GM12872 (cell line): ENCODE measurements at regions not wholly inside any gene's neighbourhood (a gene's known extent, or its start where the extent isn't known, plus 50 kb on each side); places are given as distances from the start of the nearest gene placed in this dataset.

Source experiments
- TF ChIP-seq, protein P1 (sequence below): IDR thresholded peaks from 3 replicates; pipeline ENCODE4 v1.5.1; 2011; ENCODE audit warnings: low read depth, mild to moderate bottlenecking, low read length, moderate library complexity; ENCODE audit not compliant: insufficient read depth

DNA sequence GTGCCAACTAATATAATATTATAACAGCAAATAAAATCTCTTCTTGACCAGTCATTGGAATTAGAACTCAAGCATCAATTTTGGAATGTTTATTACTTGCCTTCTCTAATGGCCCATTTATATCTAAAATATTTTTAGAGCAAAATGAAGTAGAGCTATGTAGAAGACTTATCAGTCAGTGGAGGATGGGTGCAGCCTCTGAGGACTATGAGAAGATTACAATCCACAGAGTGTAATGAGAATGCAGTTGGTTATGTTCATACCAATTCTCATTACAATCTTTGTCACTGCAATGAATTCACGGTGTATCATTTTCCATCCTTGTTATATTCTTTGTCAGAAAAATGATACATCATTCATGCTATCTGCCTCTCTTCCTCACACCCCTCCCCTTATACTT, 878.1 kb downstream of the CENPC start:
- TF ChIP-seq, protein P1, sequence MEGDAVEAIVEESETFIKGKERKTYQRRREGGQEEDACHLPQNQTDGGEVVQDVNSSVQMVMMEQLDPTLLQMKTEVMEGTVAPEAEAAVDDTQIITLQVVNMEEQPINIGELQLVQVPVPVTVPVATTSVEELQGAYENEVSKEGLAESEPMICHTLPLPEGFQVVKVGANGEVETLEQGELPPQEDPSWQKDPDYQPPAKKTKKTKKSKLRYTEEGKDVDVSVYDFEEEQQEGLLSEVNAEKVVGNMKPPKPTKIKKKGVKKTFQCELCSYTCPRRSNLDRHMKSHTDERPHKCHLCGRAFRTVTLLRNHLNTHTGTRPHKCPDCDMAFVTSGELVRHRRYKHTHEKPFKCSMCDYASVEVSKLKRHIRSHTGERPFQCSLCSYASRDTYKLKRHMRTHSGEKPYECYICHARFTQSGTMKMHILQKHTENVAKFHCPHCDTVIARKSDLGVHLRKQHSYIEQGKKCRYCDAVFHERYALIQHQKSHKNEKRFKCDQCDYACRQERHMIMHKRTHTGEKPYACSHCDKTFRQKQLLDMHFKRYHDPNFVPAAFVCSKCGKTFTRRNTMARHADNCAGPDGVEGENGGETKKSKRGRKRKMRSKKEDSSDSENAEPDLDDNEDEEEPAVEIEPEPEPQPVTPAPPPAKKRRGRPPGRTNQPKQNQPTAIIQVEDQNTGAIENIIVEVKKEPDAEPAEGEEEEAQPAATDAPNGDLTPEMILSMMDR, result no peak

DNA sequence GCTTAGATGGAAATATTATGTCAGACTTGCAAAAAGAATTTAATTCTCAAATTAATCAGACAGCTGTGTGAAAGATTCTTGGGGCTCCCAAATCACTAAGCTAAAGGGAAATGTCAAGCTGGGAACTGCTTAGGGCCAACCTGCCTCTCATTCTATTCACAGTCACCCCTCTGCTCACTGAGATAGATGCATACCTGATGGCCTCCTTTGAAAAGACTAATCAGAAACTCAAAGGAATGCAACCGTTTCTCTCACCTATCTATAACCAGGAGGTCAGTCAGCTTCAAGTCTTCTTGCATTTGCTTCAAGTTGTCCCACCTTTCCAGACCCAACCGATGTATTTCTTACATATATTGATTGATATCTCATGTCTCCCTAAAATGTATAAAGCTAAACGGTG, 882.7 kb downstream of the CENPC start:
- TF ChIP-seq, protein P1, result no peak

DNA sequence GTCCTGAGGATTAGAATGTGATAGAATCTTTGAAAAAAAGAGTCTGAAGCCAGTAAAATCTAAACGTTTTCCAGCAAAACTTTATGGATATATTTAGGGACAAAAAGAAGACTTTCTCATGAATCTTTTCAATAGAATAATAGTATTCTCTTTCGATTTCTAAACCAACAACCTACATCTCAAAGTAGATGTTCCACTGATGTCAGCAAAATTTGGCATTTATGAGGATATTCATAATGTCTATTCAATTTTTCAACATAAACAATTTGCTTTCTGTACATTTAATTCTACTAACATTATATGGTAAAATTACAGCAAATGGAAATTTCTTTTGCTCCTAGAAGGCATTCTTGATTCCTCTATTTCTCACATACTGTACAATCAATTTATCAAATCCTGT, 886.5 kb downstream of the CENPC start:
- TF ChIP-seq, protein P1, result no peak

DNA sequence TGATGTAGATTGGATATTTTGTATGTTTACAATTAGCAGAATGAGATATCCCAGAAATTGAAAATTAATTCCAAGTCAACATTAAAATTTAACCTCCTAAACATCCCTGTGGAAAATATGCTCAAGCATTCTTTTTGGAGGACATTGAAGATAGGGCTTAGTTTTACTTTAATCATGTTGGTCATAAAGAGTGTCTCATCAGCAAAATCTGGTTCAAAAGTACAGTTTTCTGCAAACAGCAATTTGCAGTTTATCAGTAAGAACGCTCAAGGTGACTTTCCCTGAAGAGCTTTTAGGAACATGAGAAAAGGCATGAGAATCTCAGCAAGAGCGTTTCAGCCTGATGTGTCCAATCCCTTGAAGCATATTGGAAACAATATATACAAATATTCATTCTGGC, 889.8 kb downstream of the CENPC start:
- TF ChIP-seq, protein P1, result no peak

DNA sequence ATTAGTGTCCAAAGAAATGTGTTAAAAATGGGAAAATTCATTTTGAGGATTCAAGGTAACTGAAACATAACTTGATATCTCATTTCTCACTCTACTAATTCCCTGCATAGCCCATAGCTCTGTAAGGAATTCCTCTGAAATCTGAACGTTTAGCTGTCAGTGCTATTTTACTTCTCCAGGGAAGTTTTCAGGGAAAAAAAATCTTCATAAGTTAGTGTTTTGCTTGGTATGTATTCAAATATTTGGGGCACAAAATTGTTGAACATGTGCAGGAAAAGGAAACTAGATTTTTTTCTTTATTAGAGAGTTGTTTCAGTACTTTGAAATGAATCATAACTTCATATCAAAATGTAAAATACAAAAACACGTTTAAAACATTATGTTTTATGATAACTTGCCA, 891.4 kb downstream of the CENPC start:
- TF ChIP-seq, protein P1, result no peak

DNA sequence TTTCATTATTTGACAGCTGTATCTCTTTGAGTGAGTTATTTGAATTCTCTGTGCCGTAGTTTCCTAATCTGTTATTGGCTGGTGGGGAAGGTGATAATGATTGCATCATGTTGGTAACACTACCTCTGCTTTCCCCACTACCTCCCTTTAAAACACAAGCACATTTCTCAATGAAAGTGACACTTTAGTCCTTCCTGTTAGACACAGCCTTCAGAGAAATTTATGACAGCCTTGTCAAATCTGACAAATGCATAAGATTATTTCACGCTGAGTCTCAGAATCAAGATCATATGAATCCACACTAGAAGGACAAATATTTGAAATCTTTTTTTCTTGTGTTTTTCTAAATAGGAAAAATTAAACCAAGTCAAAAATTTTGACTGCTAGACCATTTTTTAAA, 896.1 kb downstream of the CENPC start:
- TF ChIP-seq, protein P1, result no peak

DNA sequence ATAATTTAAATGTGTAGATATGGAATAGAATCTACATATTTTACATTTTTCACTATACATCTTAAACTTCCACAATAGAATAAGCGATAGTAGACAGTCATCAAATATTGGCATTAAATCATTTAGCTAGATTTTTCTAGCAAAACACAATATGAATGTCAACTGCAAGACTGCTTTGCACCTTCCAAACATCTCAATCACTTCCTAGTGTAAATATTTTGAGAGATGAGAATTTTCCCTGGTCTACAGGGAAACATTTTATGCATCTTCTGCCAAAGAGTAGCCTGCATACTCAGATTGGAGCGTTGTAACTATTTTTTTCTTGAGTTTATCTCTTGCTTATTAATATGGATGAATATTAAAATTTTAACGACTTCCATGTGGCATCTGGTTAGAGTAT, 897.4 kb downstream of the CENPC start:
- TF ChIP-seq, protein P1, result no peak

DNA sequence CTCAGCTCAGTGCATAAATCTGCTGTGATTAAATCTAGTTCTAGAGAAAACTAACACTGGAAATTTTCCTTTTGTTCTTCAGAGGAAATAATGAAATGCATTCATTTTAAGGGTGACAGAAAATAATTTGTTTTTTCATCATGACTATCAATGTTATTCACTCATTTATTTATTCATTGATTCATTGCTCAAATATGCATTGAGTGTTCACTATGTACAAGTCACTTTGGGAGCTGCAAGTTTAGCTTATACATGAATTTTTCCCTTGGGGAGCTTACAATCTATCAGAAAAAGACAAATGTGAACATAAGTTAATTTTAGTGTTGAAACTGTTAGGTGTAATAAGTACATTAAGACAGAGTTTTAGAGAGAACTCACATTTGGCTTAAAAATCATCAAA, 897.8 kb downstream of the CENPC start:
- TF ChIP-seq, protein P1, result no peak
